NCI-H2107 (cell line): ENCODE measurements at regions not wholly inside any gene's neighbourhood (a gene's known extent, or its start where the extent isn't known, plus 50 kb on each side); places are given as distances from the start of the nearest gene placed in this dataset.

Experiments used
- DNase-seq: peaks from one replicate; lab custom pipeline; 2025; lab: John Stamatoyannopoulos, UW

DNA sequence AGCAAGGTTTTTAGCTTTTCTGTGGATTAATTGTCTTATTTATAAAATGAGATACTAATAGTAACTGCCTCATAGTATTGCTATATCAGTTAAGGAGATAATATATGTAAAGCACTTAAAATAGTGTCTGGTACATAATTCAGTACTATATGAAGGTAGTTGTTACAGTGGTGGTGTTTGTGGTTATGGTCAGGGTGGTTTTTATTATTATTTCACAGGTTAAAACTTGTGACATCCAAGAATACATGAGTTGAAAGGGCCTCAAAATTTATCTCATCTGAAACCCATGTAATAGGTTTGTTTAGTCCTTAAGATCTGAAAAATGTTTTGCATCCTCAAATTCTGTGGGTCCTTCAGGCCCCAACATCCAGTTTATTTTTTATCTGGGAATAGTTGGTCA, 369.5 kb upstream of the LRATD1 start:
- no peak for DNase-seq

DNA sequence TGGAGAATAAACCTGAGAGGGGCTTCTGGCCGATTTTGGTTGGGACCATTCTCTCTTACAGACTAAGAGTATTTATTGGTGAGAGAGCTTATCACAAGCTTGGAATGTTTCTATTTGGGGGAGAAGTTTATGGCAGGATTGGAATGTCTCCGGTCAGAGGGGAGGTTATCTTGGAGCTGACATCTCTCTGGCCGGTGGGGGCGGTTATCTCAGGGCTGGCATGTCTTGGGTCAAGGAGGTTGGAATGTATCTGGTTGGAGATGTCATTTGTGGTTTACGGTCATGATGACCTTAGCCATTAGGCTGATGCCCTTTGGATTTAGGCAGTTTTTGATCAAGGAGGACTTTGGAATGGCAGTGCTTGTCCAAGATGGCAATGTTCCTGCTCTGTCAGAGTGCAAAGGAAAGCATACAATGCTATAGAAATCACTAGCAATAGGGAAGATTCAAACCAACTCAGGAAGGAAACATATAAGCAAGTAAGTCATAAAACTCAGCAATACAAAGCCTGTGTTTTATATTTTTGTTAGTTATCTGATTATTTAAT, 362.4 kb upstream of the LRATD1 start:
- no peak for DNase-seq

DNA sequence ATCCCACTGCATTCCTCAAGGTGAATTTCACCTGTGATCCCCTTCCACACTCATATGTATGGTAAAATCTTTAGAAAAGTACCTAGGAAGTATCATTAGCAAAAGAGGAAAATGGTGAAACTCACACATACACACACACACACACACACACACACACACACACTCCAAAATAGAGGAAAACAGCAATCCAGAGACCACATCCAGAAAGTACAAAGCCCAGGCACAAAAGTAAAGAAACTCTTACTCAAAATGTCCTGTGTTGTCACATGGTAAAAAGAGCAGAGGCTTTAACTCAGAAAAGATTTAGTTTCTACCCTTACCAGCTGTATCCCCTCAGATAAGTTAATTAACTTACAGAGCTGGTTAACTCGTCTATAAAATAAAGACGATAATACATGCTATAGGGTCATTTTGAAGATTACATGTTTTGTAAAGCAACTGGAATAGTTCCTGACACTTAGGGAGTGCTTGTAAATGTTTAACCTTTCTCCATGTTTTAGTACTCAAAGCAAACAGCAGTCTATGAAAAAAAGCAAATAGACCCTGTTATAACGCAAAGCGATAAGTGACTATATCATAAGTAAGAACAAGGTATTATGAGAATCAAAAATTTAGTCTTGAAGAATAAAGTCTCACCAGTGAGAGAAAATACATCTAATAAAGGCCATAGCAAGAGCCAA, 360.0 kb upstream of the LRATD1 start:
- no peak for DNase-seq

- no peak for DNase-seq
Observed at GRCh38 chr2:14273650-14274049, 358.9 kb upstream of the LRATD1 start.

DNA sequence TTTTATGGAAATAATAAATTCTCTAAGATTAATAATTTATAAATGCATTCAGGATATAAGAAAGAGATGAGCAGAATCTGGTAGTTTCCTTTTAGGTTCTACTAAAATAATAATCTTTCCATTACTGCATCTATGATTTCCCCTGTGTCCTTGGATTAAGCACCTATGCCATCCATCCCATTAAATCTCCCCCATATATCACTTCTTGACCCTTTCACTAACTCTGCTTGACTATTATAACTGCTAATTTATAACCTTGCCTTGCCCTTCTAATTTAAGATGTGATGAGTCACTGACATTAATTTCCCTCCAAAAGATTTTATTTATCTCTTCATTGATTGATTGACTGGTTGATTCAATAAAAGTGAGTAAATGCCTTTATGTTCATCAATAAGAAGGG, 348.3 kb upstream of the LRATD1 start:
- DNase-seq = no peak

- no peak for DNase-seq
Observed at GRCh38 chr2:14285812-14286211, 346.7 kb upstream of the LRATD1 start.

DNA sequence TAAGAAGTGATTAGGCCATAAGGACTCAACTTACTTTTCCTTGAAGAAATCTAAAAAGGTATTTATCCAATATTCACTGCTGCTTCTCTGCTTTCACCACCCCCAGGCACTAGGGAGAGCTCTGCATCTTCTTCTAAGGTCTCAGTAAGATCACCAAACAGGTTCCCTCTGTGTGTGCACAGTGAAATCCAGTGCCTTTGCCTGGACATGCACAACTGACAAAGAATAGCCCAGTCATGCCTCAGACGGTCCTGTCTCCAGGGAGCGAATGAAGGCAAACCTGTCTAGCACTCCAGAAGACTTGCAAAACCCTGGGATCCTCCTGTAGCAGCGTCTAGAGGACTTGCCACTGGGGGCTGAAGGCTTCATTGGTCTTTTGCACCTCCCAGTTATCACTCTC, 344.5 kb upstream of the LRATD1 start:
- DNase-seq = peak; percentile 70

- DNase-seq = no peak
Observed at GRCh38 chr2:14292964-14293363, 339.6 kb upstream of the LRATD1 start.

DNA sequence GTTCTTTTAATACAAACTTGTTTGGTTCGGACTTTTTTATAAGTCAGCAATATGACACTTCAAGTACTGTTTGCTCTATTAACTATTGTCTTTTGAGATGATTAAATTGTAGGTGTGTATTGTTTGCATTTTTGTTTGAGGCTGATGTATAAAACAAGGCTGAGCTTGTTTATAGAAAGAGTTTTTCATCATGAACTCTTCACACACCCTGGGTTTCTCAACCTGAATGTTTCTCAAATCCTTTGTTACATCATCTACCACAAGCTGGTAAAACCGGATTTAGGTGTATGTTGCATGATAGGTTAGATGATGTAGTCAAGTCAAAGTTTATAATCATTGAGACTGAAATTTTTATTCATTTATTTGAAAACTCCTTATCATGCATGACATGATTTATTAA, 335.2 kb upstream of the LRATD1 start:
- no peak for DNase-seq

DNA sequence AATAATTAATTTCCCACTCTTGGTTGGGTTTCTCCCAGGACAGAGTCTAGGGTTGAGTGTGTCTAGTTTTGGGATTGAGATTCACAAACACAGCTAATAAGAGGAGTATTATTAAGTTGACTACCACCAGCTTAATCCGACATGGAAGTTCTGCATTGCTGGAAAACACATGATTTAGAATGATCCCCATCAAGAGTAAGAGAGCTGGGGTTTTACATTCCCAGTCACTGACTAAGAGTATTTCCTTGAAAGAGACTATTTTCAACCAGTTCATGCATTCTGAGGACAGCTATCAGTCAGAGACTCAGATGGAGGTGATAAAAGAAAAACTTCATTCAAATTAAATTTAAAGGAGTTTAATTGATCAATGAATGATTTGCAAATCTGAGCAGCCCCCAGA, 334.6 kb upstream of the LRATD1 start:
- no peak for DNase-seq

- DNase-seq = no peak
Observed at GRCh38 chr2:14301331-14301730, 331.2 kb upstream of the LRATD1 start.

DNA sequence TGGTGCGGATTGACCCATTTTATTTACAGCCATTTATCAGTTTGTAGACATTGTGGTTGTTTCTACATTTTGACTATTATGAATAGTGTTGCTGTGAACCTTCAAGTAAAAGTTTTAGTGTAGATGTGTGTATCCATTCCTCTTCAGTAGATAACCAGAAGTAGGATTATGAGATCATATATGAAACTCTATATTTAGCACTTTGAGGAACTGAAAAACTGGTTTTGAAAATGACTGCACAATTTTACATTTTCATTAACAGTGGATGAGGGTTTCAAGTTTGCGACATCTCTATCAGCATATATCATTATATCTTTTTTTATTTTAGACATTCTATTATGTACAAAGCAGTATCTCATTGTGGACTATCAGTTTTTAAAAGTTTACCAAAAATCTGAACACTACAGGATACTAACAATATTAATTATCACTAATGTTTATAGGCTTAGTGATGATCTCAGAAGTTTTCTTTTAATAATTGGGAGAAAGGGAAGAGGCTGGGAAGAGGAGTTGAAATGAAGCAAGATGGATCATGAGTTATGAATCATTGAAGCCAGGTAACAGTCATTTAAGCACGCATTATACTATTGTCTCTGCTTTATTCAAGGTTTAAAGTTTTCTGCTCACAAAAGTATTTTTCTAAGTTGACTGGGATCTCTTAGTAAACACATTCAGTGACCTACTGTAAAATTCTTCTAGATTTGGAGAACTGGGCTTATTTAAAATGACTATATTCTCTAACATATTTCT, 329.0 kb upstream of the LRATD1 start:
- no peak for DNase-seq

DNA sequence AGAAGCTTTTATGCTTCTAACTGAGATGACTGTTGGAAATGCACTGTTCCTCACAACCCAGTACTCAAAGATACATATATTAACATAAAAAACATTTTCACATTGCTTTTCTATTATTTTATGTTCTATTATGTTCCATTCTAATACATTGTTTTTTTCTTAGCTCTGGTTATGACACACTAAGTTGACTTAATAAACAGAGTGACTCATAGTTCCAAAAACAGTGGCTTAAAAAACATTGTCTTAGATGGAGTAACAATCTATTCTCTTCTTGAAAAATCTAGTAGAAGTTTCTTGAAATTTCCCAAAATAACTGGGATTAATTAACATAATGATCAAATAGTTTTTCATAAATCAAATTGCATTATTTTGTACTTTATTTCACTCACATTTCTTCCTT, 328.2 kb upstream of the LRATD1 start:
- DNase-seq = no peak

GRCh38 chr2:14306268-14306861, 326.2 kb upstream of the LRATD1 start:
- no peak for DNase-seq

- no peak for DNase-seq
Observed at GRCh38 chr2:14313341-14313740, 319.2 kb upstream of the LRATD1 start.

- DNase-seq = no peak
Observed at GRCh38 chr2:14316594-14316993, 315.9 kb upstream of the LRATD1 start.

DNA sequence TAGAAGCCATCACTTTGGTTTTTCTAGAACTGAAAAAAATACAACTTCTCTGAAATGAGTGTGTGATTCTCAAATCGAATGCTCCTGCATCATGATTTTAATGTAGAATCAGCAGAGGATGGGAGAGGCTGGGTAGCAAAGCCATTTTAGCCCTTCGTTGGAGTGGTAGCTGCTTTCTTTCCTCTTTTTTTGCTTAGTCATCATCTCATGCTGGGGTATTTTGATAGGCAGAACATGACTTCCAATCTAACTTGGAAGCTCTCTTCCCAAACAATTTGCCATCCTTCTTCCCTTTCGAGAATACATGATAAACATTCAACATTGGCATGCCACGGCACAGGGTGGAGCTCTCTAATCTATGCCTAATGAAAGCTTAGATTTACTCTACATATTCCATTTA, 311.2 kb upstream of the LRATD1 start:
- no peak for DNase-seq

GRCh38 chr2:14322306-14322705, 310.2 kb upstream of the LRATD1 start:
- no peak for DNase-seq

GRCh38 chr2:14324308-14324707, 308.2 kb upstream of the LRATD1 start:
- DNase-seq = no peak

DNA sequence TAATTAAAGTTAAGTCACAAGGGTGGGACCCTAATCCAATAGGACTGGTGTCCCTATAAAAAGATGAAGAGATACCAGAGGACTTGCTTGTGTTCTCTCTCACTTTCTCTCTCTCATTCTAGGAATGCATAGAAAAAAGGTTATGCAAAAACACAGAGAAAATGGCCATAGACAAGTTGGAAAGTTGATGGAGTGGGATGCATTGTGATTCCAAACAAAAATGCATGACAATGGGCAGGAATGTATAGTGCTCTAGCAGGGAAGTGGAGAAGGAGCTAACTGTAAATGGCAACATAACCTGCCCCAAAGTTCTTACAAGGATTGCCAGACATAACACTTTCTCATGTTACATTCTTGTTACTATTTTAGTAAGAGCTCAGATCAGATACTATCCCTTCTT, 301.6 kb upstream of the LRATD1 start:
- no peak for DNase-seq

GRCh38 chr2:14336759-14337382, 295.6 kb upstream of the LRATD1 start:
- no peak for DNase-seq

DNA sequence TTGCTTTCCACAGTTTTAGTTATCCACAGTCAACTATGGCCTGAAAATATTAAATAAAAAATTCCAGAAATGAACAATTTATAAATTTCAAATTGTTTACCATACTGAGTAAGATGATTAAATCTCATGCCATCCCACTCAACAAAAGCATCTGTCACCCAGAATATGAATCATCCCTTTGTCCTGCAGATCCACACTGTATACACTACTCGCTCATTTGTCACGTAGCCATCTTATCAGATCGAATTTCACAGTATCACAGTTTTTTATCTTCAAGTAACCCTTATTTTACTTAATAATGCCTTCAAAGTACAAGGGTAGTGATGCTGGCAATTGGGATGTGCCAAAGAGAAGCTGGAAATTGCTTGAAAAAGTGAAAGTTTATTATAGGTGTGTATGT, 291.8 kb upstream of the LRATD1 start:
- no peak for DNase-seq

DNA sequence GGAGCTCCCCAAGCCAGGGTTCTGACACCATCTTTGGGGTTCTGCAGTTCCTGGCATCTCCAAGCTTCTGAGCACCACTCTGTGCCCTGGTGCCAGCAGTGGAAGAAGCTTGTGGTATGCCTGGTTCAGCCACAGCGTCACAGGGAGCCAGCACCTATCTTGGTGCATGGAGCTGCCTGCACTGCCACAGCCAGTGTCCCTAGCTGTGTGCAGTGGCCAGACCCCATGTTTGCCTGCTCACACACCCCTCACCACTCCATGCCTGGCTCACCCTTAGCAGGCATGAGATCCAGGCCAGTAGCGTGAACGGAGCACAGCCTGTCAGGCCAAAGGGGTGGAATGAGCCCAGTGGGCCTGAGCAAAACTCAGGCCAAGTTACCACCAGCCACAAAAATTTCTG, 290.2 kb upstream of the LRATD1 start:
- DNase-seq = no peak
